GM12878 (cell line): ENCODE measurements at regions not wholly inside any gene's neighbourhood (a gene's known extent, or its start where the extent isn't known, plus 50 kb on each side); places are given as distances from the start of the nearest gene placed in this dataset.

Source experiments
- ATAC-seq: fragments of 200-7000 bp; cut with Tn5 transposase; 3 replicates; pipeline ENCODE4 v1.9.1; 2020; ENCODE audit warnings: mild to moderate bottlenecking, moderate library complexity
- BruUV-seq: library from RNA; stranded (reverse); fragments of 400-500 nt; replicated peaks from 2 replicates; lab custom pipeline; 2021; lab: Mats Ljungman, UMichigan
- CTCF ChIA-PET: fragments of 300-600 bp; sonication (Branson Sonifier 250); formaldehyde crosslinking; extraction: SDS; loops from one replicate; lab custom pipeline; 2021; ENCODE audit warnings: inconsistent platforms; lab: Yijun Ruan, JAX
- POLR2A ChIA-PET: fragments of 350-600 bp; formaldehyde crosslinking; extraction: SDS; loops from one replicate; lab custom pipeline; 2021; ENCODE audit warnings: inconsistent platforms; lab: Charles Lee
- RAD21 ChIA-PET: fragments of 300-600 bp; sonication (Branson Sonifier 250); formaldehyde crosslinking; loops from one replicate; lab custom pipeline; 2023; ENCODE audit warnings: antibody characterized with exemption; ENCODE audit not compliant: unreplicated experiment; lab: Charles Lee
- SMC1A ChIA-PET: fragments of 300-600 bp; sonication (Branson Sonifier 250); formaldehyde crosslinking; loops from one replicate; lab custom pipeline; 2023; ENCODE audit not compliant: unreplicated experiment, uncharacterized antibody; lab: Charles Lee
- DNase-seq: peaks from one replicate; pipeline ENCODE4 v3.0.0-alpha.2; 2011; ENCODE audit warnings: low read depth, low spot score
- FAIRE-seq: peaks from 3 replicates; lab custom pipeline; 2011; peaks lifted over from hg19 to GRCh38; lab: Jason Lieb, UNC
- H2AFZ ChIP-seq: 2 replicates; pipeline ENCODE4 v1.6.0; 2011; ENCODE audit warnings: low read depth, low read length, control low read depth; ENCODE audit not compliant: control insufficient read depth
- H3K27ac ChIP-seq: 2 replicates; pipeline ENCODE4 v1.5.1; 2011; ENCODE audit warnings: control low read depth; ENCODE audit not compliant: control insufficient read depth, insufficient read depth
- H3K27me3 ChIP-seq, 2 experiments: replicated peaks in 1 of 2; 2 replicates each; pipeline versions ENCODE4 v1.6.0 to v1.6.1; 2011; ENCODE audit warnings: low read length in 1 of 2; ENCODE audit not compliant: control insufficient read depth in 2 of 2, insufficient read depth in 2 of 2
- H3K36me3 ChIP-seq, 2 experiments: 2 replicates each; pipeline ENCODE4 v1.5.1; 2011; ENCODE audit warnings: low read length in 1 of 2; ENCODE audit not compliant: control insufficient read depth in 2 of 2, insufficient read depth in 2 of 2
- H3K4me1 ChIP-seq: 2 replicates; pipeline ENCODE4 v1.6.1; 2011; ENCODE audit warnings: mild to moderate bottlenecking, low read length, moderate library complexity, mixed read lengths; ENCODE audit not compliant: control insufficient read depth, insufficient read depth
- H3K4me2 ChIP-seq: 2 replicates; pipeline ENCODE4 v1.6.0; 2011; ENCODE audit warnings: control low read depth; ENCODE audit not compliant: control insufficient read depth, insufficient read depth
- H3K4me3 ChIP-seq: fragments of 200-600 bp; sonication (generic); 2 replicates; pipeline ENCODE4 v1.5.1; 2016
- H3K79me2 ChIP-seq: 2 replicates; pipeline ENCODE4 v1.6.0; 2011; ENCODE audit warnings: low read length; ENCODE audit not compliant: control insufficient read depth, insufficient read depth
- H3K9ac ChIP-seq: 2 replicates; pipeline ENCODE4 v1.8.0; 2011; ENCODE audit warnings: low read length, control low read depth, mixed read lengths; ENCODE audit not compliant: control insufficient read depth, insufficient read depth
- H3K9me3 ChIP-seq: replicated peaks from 3 replicates; pipeline ENCODE4 v1.5.1; 2011; ENCODE audit warnings: mild to moderate bottlenecking, low read length; ENCODE audit not compliant: control insufficient read depth, insufficient read depth
- H4K20me1 ChIP-seq: 2 replicates; pipeline ENCODE4 v1.6.0; 2011; ENCODE audit not compliant: control insufficient read depth, insufficient read depth
- BHLHE40 ChIP-seq, 2 experiments: fragments of 450-650 bp in 1 of 2; IDR thresholded peaks; 2 replicates each; pipeline ENCODE4 v1.6.1; 2011 to 2017; ENCODE audit warnings: low read depth in 2 of 2, borderline replicate concordance in 1 of 2, improper control_type of control experiment in 1 of 2, low read length in 1 of 2, mild to moderate bottlenecking in 1 of 2
- CEBPB ChIP-seq, 2 experiments: fragments of 150-350 bp in 1 of 2; IDR thresholded peaks; 2 replicates each; pipeline ENCODE4 v1.6.1; 2012 to 2014; ENCODE audit warnings: low read depth in 2 of 2, low read length in 2 of 2, borderline replicate concordance in 1 of 2, inconsistent platforms in 1 of 2
- FOS ChIP-seq: IDR thresholded peaks from 3 replicates; pipeline ENCODE4 v1.6.1; 2011; ENCODE audit warnings: borderline replicate concordance; ENCODE audit not compliant: insufficient read length; ENCODE audit errors: extremely low read depth
- HDAC2 ChIP-seq: fragments of 200-600 bp; sonication (generic); IDR thresholded peaks from 2 replicates; pipeline ENCODE4 v1.6.1; 2017
- JUND ChIP-seq: IDR thresholded peaks from 2 replicates; pipeline ENCODE4 v1.6.1; 2012; ENCODE audit warnings: low read depth, mild to moderate bottlenecking, low read length, improper control_type of control experiment, moderate library complexity
- KAT2A ChIP-seq: conservative IDR thresholded peaks from 2 replicates; pipeline ENCODE4 v1.6.1; 2011; ENCODE audit warnings: low read depth, low read length; ENCODE audit not compliant: control insufficient read depth
- KLF5 ChIP-seq: fragments of 450-650 bp; IDR thresholded peaks from 2 replicates; pipeline ENCODE4 v1.6.1; 2014; ENCODE audit warnings: mild to moderate bottlenecking; ENCODE audit not compliant: partially characterized antibody
- MEF2A ChIP-seq: IDR thresholded peaks from 2 replicates; pipeline ENCODE4 v1.6.1; 2011; ENCODE audit warnings: low read depth, mild to moderate bottlenecking, low read length, moderate library complexity; ENCODE audit not compliant: insufficient read depth
- NFIC ChIP-seq: IDR thresholded peaks from 2 replicates; pipeline ENCODE4 v1.6.1; 2012; ENCODE audit warnings: low read depth, mild to moderate bottlenecking, inconsistent platforms, low read length, moderate library complexity
- RCOR1 ChIP-seq: conservative IDR thresholded peaks from 2 replicates; pipeline ENCODE4 v1.6.1; 2012; ENCODE audit warnings: low read depth, low read length, improper control_type of control experiment
- RFX5 ChIP-seq: IDR thresholded peaks from 2 replicates; pipeline ENCODE4 v1.6.1; 2011; ENCODE audit warnings: low read depth, low read length, improper control_type of control experiment
- SRF ChIP-seq, 2 experiments: IDR thresholded peaks; 2 replicates each; pipeline ENCODE4 v1.6.1; 2011; ENCODE audit warnings: low read depth in 2 of 2, low read length in 2 of 2, mild to moderate bottlenecking in 1 of 2, moderate library complexity in 1 of 2
- TCF3 ChIP-seq: IDR thresholded peaks from 2 replicates; pipeline ENCODE4 v1.6.1; 2012; ENCODE audit warnings: low read depth, mild to moderate bottlenecking, low read length, borderline replicate concordance; ENCODE audit not compliant: insufficient read depth
- YBX1 ChIP-seq: fragments of 450-650 bp; IDR thresholded peaks from 2 replicates; pipeline ENCODE4 v1.6.1; 2016; ENCODE audit warnings: antibody characterized with exemption
- ZNF274 ChIP-seq: IDR thresholded peaks from one replicate; pipeline ENCODE4 v1.8.0; 2011; ENCODE audit not compliant: insufficient read length, insufficient read depth
- ZSCAN29 ChIP-seq: fragments of 450-650 bp; IDR thresholded peaks from 2 replicates; pipeline ENCODE4 v1.6.1; 2017; ENCODE audit warnings: mild to moderate bottlenecking, moderate library complexity
- WGBS: methylation state at CpG from one replicate; pipeline ENCODE4 v1.1.6; 2016; ENCODE audit warnings: low lambda C conversion rate; ENCODE audit not compliant: insufficient replicate concordance, insufficient coverage; ENCODE audit errors: missing lambda C conversion rate; 5-methylcytosine and 5-hydroxymethylcytosine counted together
- in situ Hi-C: fragments of 300-500 bp; cut with MboI; formaldehyde crosslinking; loops from 9 replicates; pipeline ENCODE4 v1.14.3; 2018; ENCODE audit warnings: mixed read lengths
- intact Hi-C: fragments of 100-400 bp; cut with micrococcal nuclease; formaldehyde crosslinking; loops from one replicate; pipeline ENCODE4 v1.14.2; 2022; ENCODE audit not compliant: unreplicated experiment
- TF ChIP-seq, protein P1 (sequence below): fragments of 150-350 bp; IDR thresholded peaks from 2 replicates; pipeline ENCODE4 v1.6.1; 2016; ENCODE audit warnings: low read depth, low read length

DNA sequence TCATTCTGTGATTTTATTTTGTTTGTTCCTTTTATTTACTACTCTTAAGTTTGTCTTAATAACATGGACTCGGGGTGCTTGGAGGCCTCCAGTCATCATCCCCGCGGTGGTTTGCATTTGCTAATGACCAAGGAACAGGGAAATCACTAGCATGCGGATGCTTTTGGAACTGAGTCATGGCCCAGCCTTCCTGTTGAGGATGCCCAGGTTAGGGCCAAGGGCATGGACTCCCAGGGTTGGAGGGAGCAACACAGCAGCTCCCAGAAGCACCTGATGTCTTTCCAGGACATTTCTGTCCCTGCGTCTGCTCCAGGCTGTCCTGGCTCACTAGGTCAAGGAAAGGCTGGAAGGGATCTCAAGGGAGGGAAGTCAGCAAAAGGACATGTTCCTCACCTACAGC lies 423.7 kb upstream of the TSHZ3 start:
- Histone ChIP-seq H3K4me1 (no peaks in the 10 kb centered on the region), H3K4me3 (no peak overlapping the region), H3K9ac (no peak overlapping the region), H3K27ac (no peak overlapping the region), H4K20me1 (no peaks in the 10 kb centered on the region), H3K4me2 (no peak overlapping the region), H2AFZ (no peak overlapping the region), H3K9me3 (no peaks in the 10 kb centered on the region; the same call in 2 of the 3 replicates), H3K79me2 (no peaks in the 10 kb centered on the region), H3K27me3 (no peaks in the 10 kb centered on the region), H3K36me3 (no peaks in the 10 kb centered on the region)
- in situ Hi-C loops (no loop called here), intact Hi-C loops (no loop called here)
- ChIA-PET POLR2A (no interaction called here), CTCF (no interaction called here), SMC1A (no interaction called here), RAD21 (no interaction called here)
- FAIRE-seq (no peak), ATAC-seq (no peak), DNase-seq (no peak)
- BruUV-seq = no TSS peak
- 24% methylated on average over 5 of the region's 5 CpGs for WGBS
- no peak for TF ChIP-seq TCF3
- no peak for TF ChIP-seq RFX5
- TF ChIP-seq RCOR1 = no peak

DNA sequence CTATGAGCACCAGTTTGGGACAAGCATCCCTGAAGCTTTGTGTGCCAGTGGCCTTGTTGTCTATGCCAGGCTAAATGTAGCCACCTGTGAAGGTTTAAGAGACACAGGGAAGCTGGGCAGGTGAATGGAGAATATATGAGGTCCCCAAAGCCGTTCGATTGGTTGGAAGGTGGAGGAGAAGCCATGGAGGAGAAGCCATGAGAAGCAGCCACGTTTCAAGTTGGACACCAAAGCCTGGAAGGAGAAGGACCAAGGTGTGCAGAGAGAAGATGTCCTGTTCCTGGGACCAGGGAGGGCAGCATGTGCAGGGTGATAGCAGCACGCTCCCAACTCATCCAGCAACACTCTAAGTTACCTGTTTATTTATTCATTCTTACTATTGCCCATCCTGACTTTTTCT lies 432.3 kb upstream of the TSHZ3 start:
- ChIA-PET SMC1A (no interaction called here), RAD21 (no interaction called here), POLR2A (no interaction called here), CTCF (no interaction called here)
- WGBS = 22% methylated on average over 4 of the region's 4 CpGs
- ATAC-seq = no peak
- no peaks in the 10 kb centered on the region for H3K79me2 ChIP-seq
- H3K4me3 ChIP-seq = no peak overlapping the region
- H3K4me1 ChIP-seq = no peaks in the 10 kb centered on the region
- no peak for DNase-seq
- H2AFZ ChIP-seq = no peak overlapping the region
- H3K9ac ChIP-seq = no peak overlapping the region
- no peaks in the 10 kb centered on the region for H3K36me3 ChIP-seq
- no peak overlapping the region for H3K27ac ChIP-seq
- no peaks in the 10 kb centered on the region for H4K20me1 ChIP-seq
- in situ Hi-C loops = no loop called here
- intact Hi-C loops = no loop called here
- FAIRE-seq = no peak
- H3K4me2 ChIP-seq = no peak overlapping the region
- no peaks in the 10 kb centered on the region for H3K27me3 ChIP-seq
- BruUV-seq = no TSS peak
- H3K9me3 ChIP-seq = no peaks in the 10 kb centered on the region; the same call in 2 of the 3 replicates
- TF ChIP-seq JUND (no peak), FOS (no peak), KLF5 (no peak), BHLHE40 (IDR thresholded peaks at IDR 0.05; ENCODE audit: borderline replicate concordance in 1 of 2, low read depth in 2 of 2, low read length in 1 of 2) (no peak), MEF2A (no peak), SRF (IDR thresholded peaks at IDR 0.05; ENCODE audit: low read depth in 2 of 2, low read length in 2 of 2) (no peak), NFIC (no peak), ZSCAN29 (no peak), KAT2A (no peak), YBX1 (no peak), HDAC2 (no peak), ZNF274 (no peak), CEBPB (IDR thresholded peaks at IDR 0.05; ENCODE audit: borderline replicate concordance in 1 of 2, low read depth in 2 of 2, low read length in 2 of 2) (no peak)
- TF ChIP-seq, protein P1, sequence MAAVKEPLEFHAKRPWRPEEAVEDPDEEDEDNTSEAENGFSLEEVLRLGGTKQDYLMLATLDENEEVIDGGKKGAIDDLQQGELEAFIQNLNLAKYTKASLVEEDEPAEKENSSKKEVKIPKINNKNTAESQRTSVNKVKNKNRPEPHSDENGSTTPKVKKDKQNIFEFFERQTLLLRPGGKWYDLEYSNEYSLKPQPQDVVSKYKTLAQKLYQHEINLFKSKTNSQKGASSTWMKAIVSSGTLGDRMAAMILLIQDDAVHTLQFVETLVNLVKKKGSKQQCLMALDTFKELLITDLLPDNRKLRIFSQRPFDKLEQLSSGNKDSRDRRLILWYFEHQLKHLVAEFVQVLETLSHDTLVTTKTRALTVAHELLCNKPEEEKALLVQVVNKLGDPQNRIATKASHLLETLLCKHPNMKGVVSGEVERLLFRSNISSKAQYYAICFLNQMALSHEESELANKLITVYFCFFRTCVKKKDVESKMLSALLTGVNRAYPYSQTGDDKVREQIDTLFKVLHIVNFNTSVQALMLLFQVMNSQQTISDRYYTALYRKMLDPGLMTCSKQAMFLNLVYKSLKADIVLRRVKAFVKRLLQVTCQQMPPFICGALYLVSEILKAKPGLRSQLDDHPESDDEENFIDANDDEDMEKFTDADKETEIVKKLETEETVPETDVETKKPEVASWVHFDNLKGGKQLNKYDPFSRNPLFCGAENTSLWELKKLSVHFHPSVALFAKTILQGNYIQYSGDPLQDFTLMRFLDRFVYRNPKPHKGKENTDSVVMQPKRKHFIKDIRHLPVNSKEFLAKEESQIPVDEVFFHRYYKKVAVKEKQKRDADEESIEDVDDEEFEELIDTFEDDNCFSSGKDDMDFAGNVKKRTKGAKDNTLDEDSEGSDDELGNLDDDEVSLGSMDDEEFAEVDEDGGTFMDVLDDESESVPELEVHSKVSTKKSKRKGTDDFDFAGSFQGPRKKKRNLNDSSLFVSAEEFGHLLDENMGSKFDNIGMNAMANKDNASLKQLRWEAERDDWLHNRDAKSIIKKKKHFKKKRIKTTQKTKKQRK = no peak
